Lung (tissue), 11 donors: ENCODE measurements at regions not wholly inside any gene's neighbourhood (a gene's known extent, or its start where the extent isn't known, plus 50 kb on each side); places are given as distances from the start of the nearest gene placed in this dataset.

Experiments
- ATAC-seq: fragments of 200-7000 bp; cut with Tn5 transposase; one replicate; pipeline ENCODE4 v1.9.1; 2020; ENCODE audit warnings: moderate number of reproducible peaks; ENCODE audit not compliant: insufficient read depth, low FRiP score
- DNase-seq, 3 donors: peaks; one replicate each; pipeline ENCODE4 v3.0.0-alpha.2; 2013 to 2017
- H3K27ac ChIP-seq, 2 donors: one replicate each; pipeline ENCODE4 v1.5.1; 2013; ENCODE audit warnings: mild to moderate bottlenecking in 2 of 2, moderate library complexity in 2 of 2, control low read depth in 1 of 2, inconsistent platforms in 1 of 2, low read depth in 1 of 2, low read length in 1 of 2
- H3K27me3 ChIP-seq, 3 donors: one replicate each; pipeline ENCODE4 v1.5.1; 2013; ENCODE audit warnings: low read length in 2 of 3; ENCODE audit not compliant: control insufficient read depth in 3 of 3, insufficient read depth in 3 of 3
- H3K36me3 ChIP-seq, 4 donors: one replicate each; pipeline ENCODE4 v1.5.1; 2013; ENCODE audit warnings: low read length in 4 of 4, mild to moderate bottlenecking in 1 of 4, moderate library complexity in 1 of 4; ENCODE audit not compliant: control insufficient read depth in 4 of 4, insufficient read depth in 4 of 4
- H3K4me1 ChIP-seq, 5 donors: one replicate each; pipeline ENCODE4 v1.5.1; 2013; ENCODE audit warnings: low read length in 5 of 5, mild to moderate bottlenecking in 2 of 5, moderate library complexity in 1 of 5; ENCODE audit not compliant: control insufficient read depth in 5 of 5, insufficient read depth in 5 of 5
- H3K4me3 ChIP-seq: one replicate; pipeline ENCODE4 v1.5.1; 2013; ENCODE audit warnings: mild to moderate bottlenecking, control low read depth, moderate library complexity
- H3K9ac ChIP-seq, 2 donors: one replicate each; pipeline ENCODE4 v1.5.1; 2013; ENCODE audit warnings: low read length in 2 of 2, control low read depth in 1 of 2; ENCODE audit not compliant: insufficient read depth in 1 of 2
- H3K9me3 ChIP-seq, 4 donors: one replicate each; pipeline ENCODE4 v1.5.1; 2013; ENCODE audit warnings: low read length in 3 of 4, mild to moderate bottlenecking in 1 of 4, moderate library complexity in 1 of 4; ENCODE audit not compliant: control insufficient read depth in 4 of 4, insufficient read depth in 3 of 4
- WGBS, 2 donors: extraction: QIAGEN DNeasy Blood & Tissue Kit; methylation state at CpG; one replicate each; pipeline ENCODE4 v1.1.7; 2013; 5-methylcytosine and 5-hydroxymethylcytosine counted together
- TF ChIP-seq, protein P1 (sequence below): IDR thresholded peaks from 2 replicates; pipeline ENCODE4 v1.5.1; 2012; ENCODE audit warnings: mild to moderate bottlenecking; ENCODE audit errors: control extremely low read depth, extremely low read depth
- donor health status: control.
- donor health status: control.
- donor health status: Bipolar disorder and iron deficiency.
- donor health status: healthy.
- donor health status: DM: yes; HTN: yes; CAD: no.

- ATAC-seq (no peak), DNase-seq (no peak)
- TF ChIP-seq, protein P1, sequence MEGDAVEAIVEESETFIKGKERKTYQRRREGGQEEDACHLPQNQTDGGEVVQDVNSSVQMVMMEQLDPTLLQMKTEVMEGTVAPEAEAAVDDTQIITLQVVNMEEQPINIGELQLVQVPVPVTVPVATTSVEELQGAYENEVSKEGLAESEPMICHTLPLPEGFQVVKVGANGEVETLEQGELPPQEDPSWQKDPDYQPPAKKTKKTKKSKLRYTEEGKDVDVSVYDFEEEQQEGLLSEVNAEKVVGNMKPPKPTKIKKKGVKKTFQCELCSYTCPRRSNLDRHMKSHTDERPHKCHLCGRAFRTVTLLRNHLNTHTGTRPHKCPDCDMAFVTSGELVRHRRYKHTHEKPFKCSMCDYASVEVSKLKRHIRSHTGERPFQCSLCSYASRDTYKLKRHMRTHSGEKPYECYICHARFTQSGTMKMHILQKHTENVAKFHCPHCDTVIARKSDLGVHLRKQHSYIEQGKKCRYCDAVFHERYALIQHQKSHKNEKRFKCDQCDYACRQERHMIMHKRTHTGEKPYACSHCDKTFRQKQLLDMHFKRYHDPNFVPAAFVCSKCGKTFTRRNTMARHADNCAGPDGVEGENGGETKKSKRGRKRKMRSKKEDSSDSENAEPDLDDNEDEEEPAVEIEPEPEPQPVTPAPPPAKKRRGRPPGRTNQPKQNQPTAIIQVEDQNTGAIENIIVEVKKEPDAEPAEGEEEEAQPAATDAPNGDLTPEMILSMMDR = no peak
- H3K27me3 ChIP-seq = no peaks in the 10 kb centered on the region
- H3K9ac ChIP-seq = no peak overlapping the region
- no peak overlapping the region for H3K4me3 ChIP-seq
- peaks cover 0 to 5% (median 2%) of the 10 kb centered on the region in 4 donors for H3K9me3 ChIP-seq
- H3K27ac ChIP-seq = no peak overlapping the region
- no peaks in the 10 kb centered on the region for H3K36me3 ChIP-seq
- H3K4me1 ChIP-seq = peaks cover 0 to 1% (median 0%) of the 10 kb centered on the region in 5 donors
- 56 to 64% methylated on average over 8 of the region's 8 CpGs for WGBS, 2 donors
These were observed 253.0 kb downstream of the DCDC2C start for GRCh38 chr2:3956406-3956805.

GRCh38 chr2:3956892-3957291 lies 253.5 kb downstream of the DCDC2C start:
- H3K9ac ChIP-seq = no peak overlapping the region
- H3K27ac ChIP-seq = no peak overlapping the region
- no peak for ATAC-seq
- H3K4me3 ChIP-seq = no peak overlapping the region
- 74 to 77% methylated on average over 13 of the region's 13 CpGs for WGBS, 2 donors
- DNase-seq = no peak
- H3K27me3 ChIP-seq = no peaks in the 10 kb centered on the region
- TF ChIP-seq, protein P1 = no peak
- peaks cover 0 to 1% (median 0%) of the 10 kb centered on the region in 5 donors for H3K4me1 ChIP-seq
- no peaks in the 10 kb centered on the region for H3K36me3 ChIP-seq
- H3K9me3 ChIP-seq = peaks cover 0 to 1% (median 0%) of the 10 kb centered on the region in 4 donors

GRCh38 chr2:3958465-3958864 lies 255.1 kb downstream of the DCDC2C start:
- H3K27me3 ChIP-seq = no peaks in the 10 kb centered on the region
- WGBS, 2 donors = 74 to 80% methylated on average over 9 of the region's 9 CpGs
- ATAC-seq (no peak), DNase-seq (no peak)
- no peak overlapping the region for H3K27ac ChIP-seq
- H3K36me3 ChIP-seq = no peaks in the 10 kb centered on the region
- H3K9me3 ChIP-seq = no peaks in the 10 kb centered on the region
- H3K4me3 ChIP-seq = no peak overlapping the region
- peaks cover 0 to 1% (median 0%) of the 10 kb centered on the region in 5 donors for H3K4me1 ChIP-seq
- H3K9ac ChIP-seq = no peak overlapping the region
- TF ChIP-seq, protein P1 = no peak

- WGBS, 2 donors = 57 to 59% methylated on average over 13 of the region's 13 CpGs
These were observed 255.6 kb downstream of the DCDC2C start for GRCh38 chr2:3958969-3959368.

More at GRCh38 chr2:3958969-3959368, 255.6 kb downstream of the DCDC2C start:
- DNase-seq = no peak
- H3K4me3 ChIP-seq = no peak overlapping the region
- ATAC-seq = no peak
- no peaks in the 10 kb centered on the region for H3K27me3 ChIP-seq
- no peak overlapping the region for H3K27ac ChIP-seq
- no peak overlapping the region for H3K9ac ChIP-seq
- peaks cover 0 to under 1% (median 0%) of the 10 kb centered on the region in 5 donors for H3K4me1 ChIP-seq
- TF ChIP-seq, protein P1 = no peak
- H3K9me3 ChIP-seq = no peaks in the 10 kb centered on the region
- H3K36me3 ChIP-seq = no peaks in the 10 kb centered on the region
